HepG2 (cell line): ENCODE measurements at regions not wholly inside any gene's neighbourhood (a gene's known extent, or its start where the extent isn't known, plus 50 kb on each side); places are given as distances from the start of the nearest gene placed in this dataset.
A peak's percentile ranks its signal among the peaks of the same experiment; 100 is the strongest.

Experiments used
- AKNA ChIP-seq: sonication (generic); formaldehyde crosslinking; IDR thresholded peaks from 2 replicates; pipeline ENCODE4 v1.4.0; 2020; ENCODE audit warnings: missing genetic modification reagents, borderline replicate concordance
- ATF1 ChIP-seq: IDR thresholded peaks from 2 replicates; pipeline ENCODE4 v1.6.1; 2016; ENCODE audit warnings: mild to moderate bottlenecking, control low read depth
- BCL6 ChIP-seq: IDR thresholded peaks from 2 replicates; pipeline ENCODE4 v1.6.1; 2016; ENCODE audit warnings: missing genetic modification reagents, missing compliant biosample characterization
- CTCF ChIP-seq: sonication (generic); formaldehyde crosslinking; IDR thresholded peaks from 2 replicates; pipeline ENCODE4 v1.5.0; 2020; ENCODE audit warnings: mild to moderate bottlenecking, missing genetic modification reagents, moderate library complexity
- DRAP1 ChIP-seq: IDR thresholded peaks from 2 replicates; pipeline ENCODE4 v1.6.1; 2016; ENCODE audit warnings: missing genetic modification reagents, missing compliant biosample characterization
- HNRNPLL ChIP-seq: fragments of 200-400 bp; formaldehyde crosslinking; IDR thresholded peaks from 2 replicates; pipeline ENCODE4 v1.6.1; 2017; ENCODE audit warnings: mild to moderate bottlenecking, low read depth, low read length; ENCODE audit not compliant: poor library complexity, severe bottlenecking
- HOXA3 ChIP-seq: sonication (generic); formaldehyde crosslinking; IDR thresholded peaks from 2 replicates; pipeline ENCODE4 v1.5.0; 2020; ENCODE audit warnings: missing genetic modification reagents
- KDM1A ChIP-seq: IDR thresholded peaks from 2 replicates; pipeline ENCODE4 v1.6.1; 2016; ENCODE audit warnings: missing compliant biosample characterization
- LBX2 ChIP-seq: sonication (generic); formaldehyde crosslinking; IDR thresholded peaks from 2 replicates; pipeline ENCODE4 v1.5.0; 2020; ENCODE audit warnings: missing genetic modification reagents, mild to moderate bottlenecking, borderline replicate concordance
- MEIS2 ChIP-seq: sonication (generic); formaldehyde crosslinking; IDR thresholded peaks from 2 replicates; pipeline ENCODE4 v1.9.0; 2021; ENCODE audit warnings: mild to moderate bottlenecking, missing genetic modification reagents
- POGK ChIP-seq: sonication (generic); formaldehyde crosslinking; conservative IDR thresholded peaks from 2 replicates; pipeline ENCODE4 v1.8.0; 2022; ENCODE audit warnings: mild to moderate bottlenecking, moderate library complexity, missing genetic modification reagents
- RARA ChIP-seq: IDR thresholded peaks from 2 replicates; pipeline ENCODE4 v1.6.1; 2016; ENCODE audit warnings: missing genetic modification reagents, missing compliant biosample characterization
- RFX3 ChIP-seq: IDR thresholded peaks from 2 replicates; pipeline ENCODE4 v1.6.1; 2016; ENCODE audit warnings: missing biosample characterization, missing genetic modification reagents
- RNF219 ChIP-seq: sonication (generic); formaldehyde crosslinking; IDR thresholded peaks from 2 replicates; pipeline ENCODE4 v1.5.0; 2020; ENCODE audit warnings: mild to moderate bottlenecking, missing genetic modification reagents
- TCF7L2 ChIP-seq: IDR thresholded peaks from 2 replicates; pipeline ENCODE4 v1.6.1; 2011; ENCODE audit warnings: mild to moderate bottlenecking, low read depth, low read length, moderate library complexity
- TEAD3 ChIP-seq: optimal IDR thresholded peaks from 2 replicates; pipeline ENCODE3; 2016; ENCODE audit warnings: borderline replicate concordance
- TOE1 ChIP-seq: sonication (generic); formaldehyde crosslinking; IDR thresholded peaks from 2 replicates; pipeline ENCODE4 v1.4.0; 2020; ENCODE audit warnings: mild to moderate bottlenecking, missing genetic modification reagents
- ZNF678 ChIP-seq: sonication (generic); formaldehyde crosslinking; IDR thresholded peaks from 2 replicates; pipeline ENCODE4 v1.4.0; 2020; ENCODE audit warnings: mild to moderate bottlenecking, missing genetic modification reagents
- ZNF740 ChIP-seq: sonication (generic); formaldehyde crosslinking; IDR thresholded peaks from 2 replicates; pipeline ENCODE4 v1.4.0; 2020; ENCODE audit warnings: missing genetic modification reagents

- TF ChIP-seq ZNF678 (CRISPR knock-in tag) = no peak
- no peak for TF ChIP-seq HOXA3 (CRISPR knock-in tag)
- no peak for TF ChIP-seq KDM1A (CRISPR knock-in tag)
- TF ChIP-seq ZNF740 (CRISPR knock-in tag) = no peak
- TF ChIP-seq CTCF (CRISPR knock-in tag) = no peak
- no peak for TF ChIP-seq RARA (CRISPR knock-in tag)
- TF ChIP-seq TOE1 (CRISPR knock-in tag) = no peak
- TF ChIP-seq ATF1 (CRISPR knock-in tag) = no peak
- TF ChIP-seq BCL6 (CRISPR knock-in tag) = no peak
- no peak for TF ChIP-seq TEAD3 (CRISPR knock-in tag)
- no peak for TF ChIP-seq DRAP1 (CRISPR knock-in tag)
- no peak for TF ChIP-seq MEIS2 (CRISPR knock-in tag)
- no peak for TF ChIP-seq LBX2 (CRISPR knock-in tag)
- TF ChIP-seq TCF7L2 = no peak
- TF ChIP-seq RFX3 = peak; percentile 47; the same call in 1 of the 2 replicates
- no peak for TF ChIP-seq POGK
- no peak for TF ChIP-seq HNRNPLL
- no peak for TF ChIP-seq RNF219 (CRISPR knock-in tag)
- no peak for TF ChIP-seq AKNA (CRISPR knock-in tag)
Observed at GRCh38 chr9:129258124-129258822, 80.2 kb upstream of the IER5L start (continued).
